ENCODE measurements at regions not wholly inside any gene's neighbourhood (a gene's known extent, or its start where the extent isn't known, plus 50 kb on each side); places are given as distances from the start of the nearest gene placed in this dataset.

- WGBS, 2 experiments (ENCODE audit: extremely low coverage in 2 of 2, insufficient read length in 1 of 2), result no CpG with 5 or more reads among the region's 2 CpGs
Measured at GRCh38 chr9:32011049-32011448, 373.4 kb upstream of the ACO1 start.

More at GRCh38 chr9:32011049-32011448, 373.4 kb upstream of the ACO1 start:
- dilution Hi-C loops (cut with HindIII; ENCODE audit: low sequenced_read_pairs, unreplicated experiment) (no loop called here), in situ Hi-C loops (cut with MboI; ENCODE audit: low sequenced_read_pairs) (no loop called here), intact Hi-C loops (cut with micrococcal nuclease) (no loop called here)
- Histone ChIP-seq H3K9ac (ENCODE audit: low read depth, low read length) (no peak overlapping the region), H4K5ac (ENCODE audit: low read depth, low read length) (no peak overlapping the region), H3K4me1 (ENCODE audit: control insufficient read depth, insufficient read depth, low read length) (no peaks in the 10 kb centered on the region), H3K27me3 (ENCODE audit: control insufficient read depth, insufficient read depth, low read length) (no peaks in the 10 kb centered on the region), H3K14ac (replicated peaks; ENCODE audit: low read depth, low read length) (no peak overlapping the region), H2BK5ac (ENCODE audit: low read depth, low read length, poor library complexity, severe bottlenecking) (no peak overlapping the region), H3K4me3 (ENCODE audit: insufficient read depth, low read depth, low read length) (no peak overlapping the region), H3K56ac (ENCODE audit: extremely low read depth, insufficient read depth, low read length) (no peak overlapping the region), H3K9me3 (ENCODE audit: control insufficient read depth, insufficient read depth, low read length) (peaks cover 14% of the 10 kb centered on the region; the same call in 1 of the 2 replicates), H3K9me1 (ENCODE audit: insufficient read depth, low read length) (no peaks in the 10 kb centered on the region), H3K27ac (ENCODE audit: insufficient read depth, low read length) (no peak overlapping the region), H4K20me1 (ENCODE audit: insufficient read depth, low read length) (no peaks in the 10 kb centered on the region), H3K18ac (ENCODE audit: low read depth, low read length) (no peak overlapping the region), H3K4ac (ENCODE audit: low read depth, low read length) (no peak overlapping the region), H3K79me1 (ENCODE audit: low read depth in 1 of 2, low read length in 2 of 2) (no peaks in the 10 kb centered on the region), H2BK15ac (ENCODE audit: low read depth, low read length) (no peak overlapping the region), H2BK20ac (ENCODE audit: low read depth, low read length) (no peak overlapping the region), H3K23ac (ENCODE audit: low read depth, low read length) (no peak overlapping the region), H4K8ac (ENCODE audit: low read depth in 2 of 2, low read length in 2 of 2) (no peak overlapping the region), H2AK9ac (replicated peaks; ENCODE audit: low read depth, low read length, poor library complexity) (no peak overlapping the region), H2AFZ (replicated peaks; ENCODE audit: low read length, poor library complexity) (no peak overlapping the region), H2AK5ac (ENCODE audit: low read depth, low read length) (no peak overlapping the region), H4K91ac (ENCODE audit: insufficient read depth, low read depth, low read length) (no peak overlapping the region), H3K4me2 (ENCODE audit: low read depth, low read length) (no peak overlapping the region), H2BK120ac (ENCODE audit: low read depth, low read length) (no peak overlapping the region), H3K36me3 (ENCODE audit: control insufficient read depth, insufficient read depth, low read length) (no peaks in the 10 kb centered on the region)
- no TSS peak for BruUV-seq (replicated peaks)
- ChIA-PET POLR2A (ENCODE audit: unreplicated experiment) (no interaction called here), CTCF (interaction anchor here (0.5 kb wide), 1 partner anchor 87 kb away, joined by 3 read pairs; no protein-coding TSS in a partner anchor)
- ATAC-seq (ENCODE audit: low read depth) (no peak), DNase-seq (no peak)
- TF ChIP-seq ELK1 (IDR thresholded peaks at IDR 0.05; ENCODE audit: borderline replicate concordance, low read depth, low read length) (no peak), BHLHE40 (IDR thresholded peaks at IDR 0.05; ENCODE audit: low read depth, low read length) (no peak), CEBPB (IDR thresholded peaks at IDR 0.05; ENCODE audit: low read depth, low read length) (no peak)
